ENCODE measurements at regions not wholly inside any gene's neighbourhood (a gene's known extent, or its start where the extent isn't known, plus 50 kb on each side); places are given as distances from the start of the nearest gene placed in this dataset.

DNA sequence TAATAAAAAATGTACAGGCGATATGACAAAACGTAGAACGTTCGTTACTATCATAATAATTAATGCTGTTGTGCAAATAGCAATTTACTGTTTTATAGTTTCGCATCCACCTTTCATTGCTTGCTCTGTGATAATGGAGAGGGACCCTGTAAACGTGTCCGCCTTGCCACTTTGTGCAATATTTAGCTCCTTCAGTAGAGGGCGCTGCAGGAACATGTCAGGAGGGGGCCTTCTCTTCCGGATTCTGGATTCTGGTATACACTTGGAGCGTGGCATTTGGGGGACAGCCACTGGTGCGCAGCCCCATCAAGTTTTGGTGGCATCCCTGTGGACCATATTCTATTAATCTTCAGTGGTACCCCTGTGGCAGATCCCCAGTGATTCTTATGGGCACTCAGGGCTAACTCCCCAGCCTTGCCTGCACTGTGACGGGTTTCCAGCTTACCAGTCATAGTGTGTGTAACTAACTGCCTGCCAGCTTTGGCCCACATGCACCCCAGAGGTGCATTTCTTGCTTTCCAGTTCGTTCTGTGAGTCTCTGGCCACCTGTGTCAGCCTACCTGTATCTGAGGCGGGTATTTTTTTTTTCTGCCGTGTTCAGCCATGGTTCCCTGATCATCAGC, 140.3 kb downstream of the CYRIA start:
- no peaks in the 10 kb centered on the region for H3K36me3 ChIP-seq
- DNase-seq = peak; percentile 88
- H3K27ac ChIP-seq = no peak overlapping the region
- H3K9me3 ChIP-seq (ENCODE audit: severe bottlenecking) = no peaks in the 10 kb centered on the region
- H3K27me3 ChIP-seq (ENCODE audit: insufficient read depth, low read depth, severe bottlenecking) = no peaks in the 10 kb centered on the region
- TF ChIP-seq, protein P1, sequence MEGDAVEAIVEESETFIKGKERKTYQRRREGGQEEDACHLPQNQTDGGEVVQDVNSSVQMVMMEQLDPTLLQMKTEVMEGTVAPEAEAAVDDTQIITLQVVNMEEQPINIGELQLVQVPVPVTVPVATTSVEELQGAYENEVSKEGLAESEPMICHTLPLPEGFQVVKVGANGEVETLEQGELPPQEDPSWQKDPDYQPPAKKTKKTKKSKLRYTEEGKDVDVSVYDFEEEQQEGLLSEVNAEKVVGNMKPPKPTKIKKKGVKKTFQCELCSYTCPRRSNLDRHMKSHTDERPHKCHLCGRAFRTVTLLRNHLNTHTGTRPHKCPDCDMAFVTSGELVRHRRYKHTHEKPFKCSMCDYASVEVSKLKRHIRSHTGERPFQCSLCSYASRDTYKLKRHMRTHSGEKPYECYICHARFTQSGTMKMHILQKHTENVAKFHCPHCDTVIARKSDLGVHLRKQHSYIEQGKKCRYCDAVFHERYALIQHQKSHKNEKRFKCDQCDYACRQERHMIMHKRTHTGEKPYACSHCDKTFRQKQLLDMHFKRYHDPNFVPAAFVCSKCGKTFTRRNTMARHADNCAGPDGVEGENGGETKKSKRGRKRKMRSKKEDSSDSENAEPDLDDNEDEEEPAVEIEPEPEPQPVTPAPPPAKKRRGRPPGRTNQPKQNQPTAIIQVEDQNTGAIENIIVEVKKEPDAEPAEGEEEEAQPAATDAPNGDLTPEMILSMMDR (IDR thresholded peaks at IDR 0.05; ENCODE audit: low read depth, low read length) = peak; percentile 82
- no peak overlapping the region for H3K4me3 ChIP-seq (ENCODE audit: low read depth, low read length)

DNA sequence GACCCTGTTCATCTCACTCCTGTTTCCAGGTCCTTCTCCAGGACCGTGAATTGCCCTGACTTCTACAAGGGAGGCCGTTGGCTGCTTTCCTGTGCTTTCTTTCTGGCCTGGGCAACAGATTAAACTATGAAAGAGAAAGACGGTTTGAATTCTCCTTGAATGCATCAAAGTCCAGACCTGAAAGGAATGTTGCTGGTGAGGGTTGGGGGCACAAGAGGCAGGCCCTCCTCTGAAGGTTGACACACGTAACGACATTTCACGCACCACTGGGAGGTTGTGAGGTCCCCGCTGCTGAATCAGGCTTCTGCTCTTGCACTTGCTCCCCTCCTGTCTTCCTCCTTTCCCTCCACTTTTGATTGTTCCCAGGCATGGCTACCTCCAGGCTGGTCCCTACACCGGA, 141.9 kb downstream of the CYRIA start:
- DNase-seq = no peak
- Histone ChIP-seq H3K4me3 (ENCODE audit: low read depth, low read length) (no peak overlapping the region), H3K27me3 (ENCODE audit: insufficient read depth, low read depth, severe bottlenecking) (no peaks in the 10 kb centered on the region), H3K27ac (no peak overlapping the region), H3K9me3 (ENCODE audit: severe bottlenecking) (no peaks in the 10 kb centered on the region), H3K36me3 (no peaks in the 10 kb centered on the region)
- TF ChIP-seq, protein P1 (IDR thresholded peaks at IDR 0.05; ENCODE audit: low read depth, low read length) = no peak

DNA sequence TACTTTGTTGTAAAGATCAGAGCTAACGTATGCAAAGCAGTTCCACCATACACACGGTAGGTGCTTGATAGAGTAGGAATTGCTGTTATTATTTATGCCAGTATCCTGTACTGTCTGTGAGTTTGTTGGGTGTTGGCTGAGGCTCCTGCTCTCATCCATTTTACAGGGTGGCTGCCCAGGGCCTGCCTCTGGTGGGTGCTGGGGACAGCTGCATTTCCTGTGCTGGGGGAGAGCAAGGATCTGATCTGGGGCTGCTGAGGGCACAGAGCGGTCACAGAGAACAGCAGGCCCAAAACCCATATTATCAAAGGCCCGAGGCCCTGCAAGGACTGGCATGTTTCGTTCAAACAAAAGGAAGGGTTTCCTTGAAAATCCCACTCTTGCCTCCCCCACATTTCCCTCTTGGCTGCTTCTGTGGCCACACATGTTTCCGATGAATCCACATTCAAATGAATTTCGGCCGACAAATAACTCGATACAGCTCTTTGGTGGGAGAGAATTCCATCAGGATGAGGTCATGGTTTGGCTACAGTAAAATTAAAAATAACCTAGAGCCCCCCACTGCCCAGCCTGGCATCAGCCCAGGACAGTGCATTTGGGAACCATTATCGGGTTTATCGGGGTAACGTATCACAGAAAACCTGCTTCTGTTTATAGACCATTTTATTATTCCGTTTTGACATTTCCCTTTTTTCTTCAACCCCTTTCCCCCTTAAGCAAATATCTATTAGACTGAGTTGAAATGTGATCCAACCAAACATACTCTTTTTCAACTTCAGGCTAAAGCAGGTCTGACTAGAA, 143.4 kb downstream of the CYRIA start:
- H3K27ac ChIP-seq = no peak overlapping the region
- H3K27me3 ChIP-seq (ENCODE audit: insufficient read depth, low read depth, severe bottlenecking) = no peaks in the 10 kb centered on the region
- no peaks in the 10 kb centered on the region for H3K9me3 ChIP-seq (ENCODE audit: severe bottlenecking)
- TF ChIP-seq, protein P1 (IDR thresholded peaks at IDR 0.05; ENCODE audit: low read depth, low read length) = no peak
- no peaks in the 10 kb centered on the region for H3K36me3 ChIP-seq
- DNase-seq = no peak
- H3K4me3 ChIP-seq (ENCODE audit: low read depth, low read length) = no peak overlapping the region

DNA sequence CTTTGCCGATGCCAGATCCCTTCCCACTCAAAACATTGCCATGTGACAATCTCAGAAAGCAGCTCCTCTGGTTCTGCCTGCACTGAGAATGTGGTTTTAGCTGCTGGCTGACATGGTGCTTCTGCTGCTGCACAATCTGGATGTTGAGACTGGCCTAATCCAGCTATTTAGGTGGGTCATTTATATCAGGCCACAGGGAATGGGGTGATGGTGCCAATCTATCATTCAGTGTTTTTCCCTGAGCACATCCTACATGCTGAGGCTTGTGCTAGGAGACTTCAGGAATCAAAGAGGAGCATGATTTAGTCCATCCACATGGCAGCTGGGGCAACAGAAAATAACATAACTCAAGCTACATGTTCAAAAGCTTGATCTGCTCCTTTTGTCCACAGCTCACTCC, 144.7 kb downstream of the CYRIA start:
- Histone ChIP-seq H3K9me3 (ENCODE audit: severe bottlenecking) (no peaks in the 10 kb centered on the region), H3K27me3 (ENCODE audit: insufficient read depth, low read depth, severe bottlenecking) (no peaks in the 10 kb centered on the region), H3K27ac (no peak overlapping the region), H3K36me3 (no peaks in the 10 kb centered on the region), H3K4me3 (ENCODE audit: low read depth, low read length) (no peak overlapping the region)
- DNase-seq = no peak
- TF ChIP-seq, protein P1 (IDR thresholded peaks at IDR 0.05; ENCODE audit: low read depth, low read length) = no peak

DNA sequence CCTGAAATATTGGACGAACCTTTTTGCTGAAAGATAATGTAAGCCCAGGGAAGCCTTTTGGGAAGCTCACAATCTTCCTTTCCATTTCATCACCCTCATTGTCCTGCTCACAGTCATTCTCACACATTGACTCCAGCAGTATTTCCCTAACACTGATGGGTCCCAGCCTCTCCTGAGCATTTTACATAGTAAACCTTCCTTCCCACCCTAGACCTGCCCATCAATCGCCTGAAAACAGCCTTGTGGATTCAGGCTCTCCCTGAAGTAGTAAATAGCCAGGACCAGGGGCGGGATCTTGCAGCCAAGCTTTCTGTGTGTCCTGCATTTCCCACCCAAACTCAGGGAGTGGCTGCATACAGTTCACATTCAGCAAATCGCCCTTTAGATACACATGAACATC, 149.9 kb downstream of the CYRIA start:
- TF ChIP-seq, protein P1 (IDR thresholded peaks at IDR 0.05; ENCODE audit: low read depth, low read length) = no peak
- no peaks in the 10 kb centered on the region for H3K27me3 ChIP-seq (ENCODE audit: insufficient read depth, low read depth, severe bottlenecking)
- DNase-seq = no peak

More for the DNA sequence above, 149.9 kb downstream of the CYRIA start:
- no peaks in the 10 kb centered on the region for H3K9me3 ChIP-seq (ENCODE audit: severe bottlenecking)
- H3K27ac ChIP-seq = no peak overlapping the region
- no peaks in the 10 kb centered on the region for H3K36me3 ChIP-seq
- no peak overlapping the region for H3K4me3 ChIP-seq (ENCODE audit: low read depth, low read length)

All from WERI-Rb-1 (cell line).